Endodermal cell (in vitro differentiated cells): ENCODE measurements at regions not wholly inside any gene's neighbourhood (a gene's known extent, or its start where the extent isn't known, plus 50 kb on each side); places are given as distances from the start of the nearest gene placed in this dataset.

Experiments
- DNase-seq: peaks from one replicate; pipeline ENCODE4 v3.0.0-alpha.2; 2017
- H3K27ac ChIP-seq: 2 replicates; pipeline ENCODE4 v1.5.1; 2013; ENCODE audit warnings: mild to moderate bottlenecking, low read depth, low read length, moderate library complexity
- H3K27me3 ChIP-seq: 2 replicates; pipeline ENCODE4 v1.6.1; 2013; ENCODE audit warnings: mild to moderate bottlenecking, low read length, moderate library complexity; ENCODE audit not compliant: insufficient read depth, control insufficient read depth, poor library complexity, severe bottlenecking
- H3K36me3 ChIP-seq: 2 replicates; pipeline ENCODE4 v1.7.0; 2013; ENCODE audit warnings: mild to moderate bottlenecking, low read length, moderate library complexity; ENCODE audit not compliant: control insufficient read depth, insufficient read depth
- H3K4me1 ChIP-seq: one replicate; pipeline ENCODE4 v1.7.0; 2013; ENCODE audit warnings: low read length; ENCODE audit not compliant: control insufficient read depth, insufficient read depth
- H3K4me3 ChIP-seq: 2 replicates; pipeline ENCODE4 v1.5.1; 2013; ENCODE audit warnings: mild to moderate bottlenecking, low read length, moderate library complexity
- H3K9ac ChIP-seq: 2 replicates; pipeline ENCODE4 v1.6.1; 2013; ENCODE audit warnings: mild to moderate bottlenecking, low read length, moderate library complexity; ENCODE audit not compliant: poor library complexity, severe bottlenecking; ENCODE audit errors: extremely low read depth
- H3K9me3 ChIP-seq: 2 replicates; pipeline ENCODE4 v1.6.1; 2013; ENCODE audit warnings: mild to moderate bottlenecking, low read length, moderate library complexity; ENCODE audit not compliant: control insufficient read depth
- H3K27ac Mint-ChIP-seq: 2 replicates; pipeline ENCODE4 v1.8.0; 2020; ENCODE audit warnings: mixed read lengths
- H3K27me3 Mint-ChIP-seq: 2 replicates; pipeline ENCODE4 v1.8.0; 2021; ENCODE audit warnings: mild to moderate bottlenecking, mixed read lengths; ENCODE audit not compliant: insufficient read depth
- H3K36me3 Mint-ChIP-seq: 2 replicates; pipeline ENCODE4 v1.8.0; 2020; ENCODE audit warnings: low read depth, mixed read lengths
- H3K4me1 Mint-ChIP-seq: 2 replicates; pipeline ENCODE4 v1.8.0; 2020; ENCODE audit warnings: mixed read lengths
- H3K4me3 Mint-ChIP-seq: 2 replicates; pipeline ENCODE4 v1.8.0; 2020; ENCODE audit warnings: mild to moderate bottlenecking, moderate library complexity, mixed read lengths
- H3K9me3 Mint-ChIP-seq: 2 replicates; pipeline ENCODE4 v1.8.0; 2020; ENCODE audit warnings: mild to moderate bottlenecking, mixed read lengths
- WGBS, 2 experiments: methylation state at CpG; one replicate each; pipeline versions ENCODE4 v1.1.5 to v1.1.7; 2013; ENCODE audit warnings: missing lambda C conversion rate in 2 of 2, mixed read lengths in 1 of 2; ENCODE audit not compliant: insufficient coverage in 1 of 2, insufficient read length in 1 of 2; 5-methylcytosine and 5-hydroxymethylcytosine counted together
- TF ChIP-seq, protein P1 (sequence below): fragments of 200-600 bp; sonication (generic); conservative IDR thresholded peaks from 2 replicates; pipeline ENCODE4 v1.5.0; 2021; ENCODE audit warnings: antibody characterized with exemption, mild to moderate bottlenecking

DNA sequence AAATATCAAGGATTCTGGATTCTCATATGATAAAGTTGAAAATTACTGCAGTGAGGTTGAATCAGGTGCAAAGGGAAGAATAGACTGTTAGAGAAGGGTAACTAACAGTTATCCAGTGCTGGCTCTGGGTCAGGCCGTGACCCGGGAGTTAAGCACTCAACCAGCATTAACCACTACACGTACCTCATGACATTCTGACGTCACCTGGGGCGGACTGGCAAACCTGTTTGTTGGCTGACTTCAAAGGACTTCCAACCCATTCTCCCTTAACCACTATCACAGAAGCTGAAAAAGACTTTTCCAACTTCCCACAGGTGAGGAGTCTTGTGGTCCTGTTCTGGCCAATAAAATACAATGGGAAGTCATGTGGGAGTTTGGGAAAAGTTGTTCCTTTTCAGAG is 268.9 kb downstream of the ENC1 start:
- Histone ChIP-seq H3K27ac (no peak overlapping the region), H3K9me3 (no peaks in the 10 kb centered on the region), H3K4me1 (no peaks in the 10 kb centered on the region), H3K9ac (no peak overlapping the region), H3K4me3 (no peak overlapping the region), H3K27me3 (no peaks in the 10 kb centered on the region), H3K36me3 (no peaks in the 10 kb centered on the region)
- no peaks in the 10 kb centered on the region for H3K36me3 Mint-ChIP-seq
- no peaks in the 10 kb centered on the region for H3K27me3 Mint-ChIP-seq
- 91 to 93% methylated on average over 4 to 5 of the region's 5 CpGs for WGBS, 2 experiments
- no peaks in the 10 kb centered on the region for H3K9me3 Mint-ChIP-seq
- DNase-seq: no peak
- H3K27ac Mint-ChIP-seq: no peak overlapping the region
- TF ChIP-seq, protein P1, sequence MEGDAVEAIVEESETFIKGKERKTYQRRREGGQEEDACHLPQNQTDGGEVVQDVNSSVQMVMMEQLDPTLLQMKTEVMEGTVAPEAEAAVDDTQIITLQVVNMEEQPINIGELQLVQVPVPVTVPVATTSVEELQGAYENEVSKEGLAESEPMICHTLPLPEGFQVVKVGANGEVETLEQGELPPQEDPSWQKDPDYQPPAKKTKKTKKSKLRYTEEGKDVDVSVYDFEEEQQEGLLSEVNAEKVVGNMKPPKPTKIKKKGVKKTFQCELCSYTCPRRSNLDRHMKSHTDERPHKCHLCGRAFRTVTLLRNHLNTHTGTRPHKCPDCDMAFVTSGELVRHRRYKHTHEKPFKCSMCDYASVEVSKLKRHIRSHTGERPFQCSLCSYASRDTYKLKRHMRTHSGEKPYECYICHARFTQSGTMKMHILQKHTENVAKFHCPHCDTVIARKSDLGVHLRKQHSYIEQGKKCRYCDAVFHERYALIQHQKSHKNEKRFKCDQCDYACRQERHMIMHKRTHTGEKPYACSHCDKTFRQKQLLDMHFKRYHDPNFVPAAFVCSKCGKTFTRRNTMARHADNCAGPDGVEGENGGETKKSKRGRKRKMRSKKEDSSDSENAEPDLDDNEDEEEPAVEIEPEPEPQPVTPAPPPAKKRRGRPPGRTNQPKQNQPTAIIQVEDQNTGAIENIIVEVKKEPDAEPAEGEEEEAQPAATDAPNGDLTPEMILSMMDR: no peak
- no peak overlapping the region for H3K4me3 Mint-ChIP-seq
- peaks cover 9% of the 10 kb centered on the region for H3K4me1 Mint-ChIP-seq

DNA sequence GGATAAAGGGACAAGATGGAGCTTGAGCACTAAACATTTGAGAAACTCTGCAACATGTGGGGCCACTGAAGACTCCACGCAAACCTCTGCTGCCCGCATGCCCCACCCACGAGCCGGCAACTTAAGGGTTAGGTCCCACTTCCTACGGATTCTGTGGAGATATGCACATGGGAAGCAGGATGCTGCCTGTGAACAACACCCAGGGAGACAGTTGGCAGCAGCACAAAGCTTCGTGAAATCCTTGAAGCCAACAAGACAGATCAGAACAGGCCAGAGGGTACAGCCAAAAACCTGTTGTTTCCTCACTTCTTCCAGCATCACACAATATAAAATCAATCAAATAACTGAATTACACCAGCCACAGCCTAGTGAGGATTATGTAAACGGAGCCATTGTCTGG is 270.4 kb downstream of the ENC1 start:
- no peaks in the 10 kb centered on the region for H3K9me3 Mint-ChIP-seq
- Histone ChIP-seq H3K9me3 (no peaks in the 10 kb centered on the region), H3K27me3 (no peaks in the 10 kb centered on the region), H3K9ac (no peak overlapping the region), H3K27ac (no peak overlapping the region), H3K36me3 (no peaks in the 10 kb centered on the region), H3K4me1 (no peaks in the 10 kb centered on the region), H3K4me3 (no peak overlapping the region)
- WGBS, 2 experiments: 90 to 93% methylated on average over 3 to 7 of the region's 7 CpGs
- no peak overlapping the region for H3K27ac Mint-ChIP-seq
- H3K27me3 Mint-ChIP-seq: no peaks in the 10 kb centered on the region
- H3K4me3 Mint-ChIP-seq: no peak overlapping the region
- no peak for DNase-seq
- TF ChIP-seq, protein P1: no peak
- peaks cover 6% of the 10 kb centered on the region for H3K4me1 Mint-ChIP-seq
- H3K36me3 Mint-ChIP-seq: no peaks in the 10 kb centered on the region

DNA sequence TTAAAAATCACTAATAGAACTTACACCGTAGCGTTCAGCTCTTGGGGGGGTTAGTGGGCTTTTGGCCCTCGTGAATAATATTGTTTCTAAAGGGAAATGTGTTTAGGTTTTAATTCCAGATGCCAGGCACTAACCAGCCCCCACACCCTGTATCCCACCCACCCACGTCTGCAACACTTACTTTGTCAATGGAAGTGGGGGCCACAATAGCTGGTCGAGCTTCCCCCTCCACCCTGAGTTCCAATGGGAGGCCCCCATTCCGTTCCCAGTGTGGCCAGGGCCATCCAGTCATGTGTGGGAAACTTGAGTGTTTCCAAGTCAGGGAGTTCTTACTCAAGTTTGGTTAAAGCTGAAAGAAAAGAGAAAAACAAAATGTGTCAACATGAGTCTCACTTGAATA is 271.4 kb downstream of the ENC1 start:
- Histone ChIP-seq H3K9me3 (no peaks in the 10 kb centered on the region), H3K9ac (no peak overlapping the region), H3K4me3 (no peak overlapping the region), H3K36me3 (no peaks in the 10 kb centered on the region), H3K27ac (no peak overlapping the region), H3K4me1 (no peaks in the 10 kb centered on the region), H3K27me3 (no peaks in the 10 kb centered on the region)
- no peaks in the 10 kb centered on the region for H3K9me3 Mint-ChIP-seq
- TF ChIP-seq, protein P1: no peak
- DNase-seq: no peak
- WGBS, 2 experiments: 92% methylated on average over 6 of the region's 6 CpGs; no CpG with 5 or more reads in 1 of the 2 experiments
- H3K4me1 Mint-ChIP-seq: peaks cover 6% of the 10 kb centered on the region
- H3K4me3 Mint-ChIP-seq: no peak overlapping the region
- no peak overlapping the region for H3K27ac Mint-ChIP-seq
- no peaks in the 10 kb centered on the region for H3K27me3 Mint-ChIP-seq
- no peaks in the 10 kb centered on the region for H3K36me3 Mint-ChIP-seq
